HL-60 (cell line): ENCODE measurements at regions not wholly inside any gene's neighbourhood (a gene's known extent, or its start where the extent isn't known, plus 50 kb on each side); places are given as distances from the start of the nearest gene placed in this dataset.

Experiments
- DNase-seq, 2 experiments: peaks; one replicate each; pipeline ENCODE4 v3.0.0-alpha.2; 2010 to 2020; ENCODE audit warnings: low read depth in 1 of 2, low spot score in 1 of 2
- H3K27ac ChIP-seq: fragments of 250-450 bp; sonication (Bioruptor Pico); replicated peaks from 2 replicates; pipeline ENCODE4 v1.5.1; 2020; ENCODE audit warnings: mild to moderate bottlenecking, moderate library complexity
- H3K27me3 ChIP-seq: fragments of 250-450 bp; sonication (Bioruptor Pico); 2 replicates; pipeline ENCODE4 v1.5.1; 2021; ENCODE audit warnings: mild to moderate bottlenecking, moderate library complexity; ENCODE audit not compliant: insufficient read depth, poor library complexity, severe bottlenecking
- H3K4me3 ChIP-seq: replicated peaks from 2 replicates; pipeline ENCODE4 v1.5.1; 2011; ENCODE audit warnings: mild to moderate bottlenecking, control low read depth, low read length; ENCODE audit not compliant: insufficient read depth
- CTCF ChIP-seq: IDR thresholded peaks from one replicate; pipeline ENCODE4 v1.5.1; 2011; ENCODE audit warnings: low read length, control low read depth, inconsistent platforms; ENCODE audit not compliant: insufficient read depth
- GABPA ChIP-seq: IDR thresholded peaks from 2 replicates; pipeline ENCODE4 v1.6.1; 2012; ENCODE audit warnings: low read depth
- POLR2AphosphoS5 ChIP-seq: IDR thresholded peaks from 2 replicates; pipeline ENCODE4 v1.6.1; 2012; ENCODE audit warnings: low read depth
- REST ChIP-seq: IDR thresholded peaks from 2 replicates; pipeline ENCODE4 v1.6.1; 2012; ENCODE audit warnings: low read depth; ENCODE audit not compliant: insufficient replicate concordance
- SPI1 ChIP-seq: IDR thresholded peaks from 2 replicates; pipeline ENCODE4 v1.6.1; 2012; ENCODE audit warnings: low read depth, mild to moderate bottlenecking, borderline replicate concordance

- Histone ChIP-seq H3K27me3 (no peaks in the 10 kb centered on the region), H3K27ac (no peak overlapping the region), H3K4me3 (no peak overlapping the region)
- TF ChIP-seq CTCF = no peak
- no peak for TF ChIP-seq SPI1
- no peak for TF ChIP-seq REST
- no peak for TF ChIP-seq GABPA
- no peak for TF ChIP-seq POLR2AphosphoS5
- DNase-seq = peak in 1 of 2 experiments; percentile 44
Observed at GRCh38 chr6:45830441-45831139, 185.1 kb downstream of the CLIC5 start.

GRCh38 chr6:45829873-45830272 lies 185.8 kb downstream of the CLIC5 start:
- DNase-seq = no peak
- H3K27ac ChIP-seq = no peak overlapping the region
- H3K4me3 ChIP-seq = no peak overlapping the region
- TF ChIP-seq CTCF (no peak), GABPA (no peak)
- no peaks in the 10 kb centered on the region for H3K27me3 ChIP-seq

- no peaks in the 10 kb centered on the region for H3K27me3 ChIP-seq
- DNase-seq = no peak
- no peak overlapping the region for H3K27ac ChIP-seq
- TF ChIP-seq GABPA (no peak), POLR2AphosphoS5 (no peak), CTCF (no peak)
- H3K4me3 ChIP-seq = no peak overlapping the region
Observed at GRCh38 chr6:45827952-45828530, 187.6 kb downstream of the CLIC5 start.

GRCh38 chr6:45822873-45823272 lies 192.8 kb downstream of the CLIC5 start:
- no peak for TF ChIP-seq SPI1
- H3K4me3 ChIP-seq = no peak overlapping the region
- H3K27ac ChIP-seq = peak overlapping the region; percentile 73
- no peak for DNase-seq
- no peaks in the 10 kb centered on the region for H3K27me3 ChIP-seq

GRCh38 chr6:45822246-45822812 lies 193.3 kb downstream of the CLIC5 start:
- Histone ChIP-seq H3K4me3 (no peak overlapping the region), H3K27me3 (no peaks in the 10 kb centered on the region), H3K27ac (peak overlapping the region; percentile 73)
- no peak for TF ChIP-seq REST
- peak; percentile 43; the same call in 1 of the 2 replicates for TF ChIP-seq POLR2AphosphoS5
- TF ChIP-seq CTCF = no peak
- peak; percentile 63; the same call in 1 of the 2 replicates for TF ChIP-seq SPI1
- no peak for TF ChIP-seq GABPA
- DNase-seq = peak in 1 of 2 experiments; percentile 60
